H9 (cell line): ENCODE measurements at regions not wholly inside any gene's neighbourhood (a gene's known extent, or its start where the extent isn't known, plus 50 kb on each side); places are given as distances from the start of the nearest gene placed in this dataset.
A peak's percentile ranks its signal among the peaks of the same experiment; 100 is the strongest.

ENCODE experiments used
- DNase-seq: peaks from one replicate; pipeline ENCODE4 v3.0.0-alpha.2; 2017
- H2AFZ ChIP-seq: one replicate; pipeline ENCODE4 v1.6.1; 2013; ENCODE audit warnings: mild to moderate bottlenecking, low read length, control low read depth, moderate library complexity
- H2AK5ac ChIP-seq: 2 replicates; pipeline ENCODE4 v1.6.1; 2013; ENCODE audit warnings: low read length, control low read depth, mixed read lengths; ENCODE audit not compliant: insufficient read length
- H2BK120ac ChIP-seq: one replicate; pipeline ENCODE4 v1.6.1; 2013; ENCODE audit warnings: low read depth, mild to moderate bottlenecking, low read length, control low read depth, inconsistent platforms; ENCODE audit not compliant: poor library complexity, severe bottlenecking
- H2BK12ac ChIP-seq: 2 replicates; pipeline ENCODE4 v1.6.1; 2013; ENCODE audit warnings: low read length, control low read depth, mixed read lengths, low read depth; ENCODE audit not compliant: insufficient read length
- H2BK15ac ChIP-seq: 2 replicates; pipeline ENCODE4 v1.6.1; 2013; ENCODE audit warnings: low read depth, low read length, control low read depth
- H2BK20ac ChIP-seq: one replicate; pipeline ENCODE4 v1.6.1; 2013; ENCODE audit warnings: low read depth, mild to moderate bottlenecking, low read length, control low read depth, inconsistent platforms; ENCODE audit not compliant: poor library complexity, severe bottlenecking
- H2BK5ac ChIP-seq: 2 replicates; pipeline ENCODE4 v1.6.1; 2013; ENCODE audit warnings: low read length, control low read depth, mixed read lengths; ENCODE audit not compliant: insufficient read length
- H3K14ac ChIP-seq: 2 replicates; pipeline ENCODE4 v1.6.1; 2013; ENCODE audit warnings: low read length, control low read depth; ENCODE audit not compliant: insufficient read depth
- H3K18ac ChIP-seq: 2 replicates; pipeline ENCODE4 v1.6.1; 2013; ENCODE audit warnings: low read depth, mild to moderate bottlenecking, mixed read lengths, low read length, control low read depth; ENCODE audit not compliant: insufficient read length
- H3K23ac ChIP-seq: 2 replicates; pipeline ENCODE4 v1.6.1; 2013; ENCODE audit warnings: low read length, control low read depth, mixed read lengths, low read depth; ENCODE audit not compliant: insufficient read length
- H3K23me2 ChIP-seq: 2 replicates; pipeline ENCODE4 v1.6.1; 2013; ENCODE audit warnings: low read depth, mild to moderate bottlenecking, mixed read lengths, low read length, control low read depth; ENCODE audit not compliant: insufficient read length, poor library complexity, severe bottlenecking
- H3K27ac ChIP-seq: 2 replicates; pipeline ENCODE4 v1.5.1; 2013; ENCODE audit warnings: low read length, control low read depth, mixed read lengths, low read depth; ENCODE audit not compliant: insufficient read length
- H3K27me3 ChIP-seq: 2 replicates; pipeline ENCODE4 v1.6.1; 2013; ENCODE audit warnings: low read length, control low read depth, inconsistent platforms; ENCODE audit not compliant: insufficient read depth
- H3K4ac ChIP-seq: 2 replicates; pipeline ENCODE4 v1.6.1; 2013; ENCODE audit warnings: low read depth, mild to moderate bottlenecking, control low read depth, inconsistent platforms, low read length, moderate library complexity
- H3K4me1 ChIP-seq: 2 replicates; pipeline ENCODE4 v1.6.1; 2013; ENCODE audit warnings: low read length, control low read depth, inconsistent platforms; ENCODE audit not compliant: insufficient read depth
- H3K4me2 ChIP-seq: 2 replicates; pipeline ENCODE4 v1.6.1; 2013; ENCODE audit warnings: low read length, control low read depth, mixed read lengths; ENCODE audit not compliant: insufficient read length, insufficient read depth
- H3K56ac ChIP-seq: 2 replicates; pipeline ENCODE4 v1.6.1; 2013; ENCODE audit warnings: low read depth, mild to moderate bottlenecking, mixed read lengths, low read length, control low read depth; ENCODE audit not compliant: insufficient read length
- H3K79me1 ChIP-seq: 2 replicates; pipeline ENCODE4 v1.6.1; 2013; ENCODE audit warnings: low read depth, mild to moderate bottlenecking, moderate library complexity, low read length, control low read depth, inconsistent platforms; ENCODE audit not compliant: insufficient read depth, poor library complexity, severe bottlenecking
- H3K79me2 ChIP-seq: 2 replicates; pipeline ENCODE4 v1.6.1; 2013; ENCODE audit warnings: low read length, control low read depth, inconsistent platforms; ENCODE audit not compliant: insufficient read depth
- H3K9ac ChIP-seq: 2 replicates; pipeline ENCODE4 v1.6.1; 2013; ENCODE audit warnings: low read length, control low read depth, mixed read lengths; ENCODE audit not compliant: insufficient read length; ENCODE audit errors: extremely low read depth
- H3K9me3 ChIP-seq: one replicate; pipeline ENCODE4 v1.6.1; 2013; ENCODE audit warnings: low read depth, low read length, inconsistent platforms; ENCODE audit not compliant: control insufficient read depth
- H3T11ph ChIP-seq: one replicate; pipeline ENCODE4 v1.6.1; 2013; ENCODE audit warnings: mild to moderate bottlenecking, low read length, control low read depth, inconsistent platforms
- H4K20me1 ChIP-seq: one replicate; pipeline ENCODE4 v1.6.1; 2013; ENCODE audit not compliant: control insufficient read depth, insufficient read length, insufficient read depth
- H4K5ac ChIP-seq: 2 replicates; pipeline ENCODE4 v1.6.1; 2013; ENCODE audit warnings: low read depth, mild to moderate bottlenecking, mixed read lengths, low read length, control low read depth; ENCODE audit not compliant: insufficient read length
- H4K8ac ChIP-seq: replicated peaks from 2 replicates; pipeline ENCODE4 v1.6.1; 2013; ENCODE audit warnings: low read length, control low read depth, mixed read lengths, low read depth; ENCODE audit not compliant: insufficient read length
- H4K91ac ChIP-seq: 2 replicates; pipeline ENCODE4 v1.6.1; 2013; ENCODE audit warnings: low read depth, mild to moderate bottlenecking, moderate library complexity, mixed read lengths, low read length, control low read depth; ENCODE audit not compliant: insufficient read length
- H3K27ac Mint-ChIP-seq, 3 experiments: 2 replicates in 2 of 3; 3 replicates in 1 of 3; pipeline ENCODE4 v1.8.0; 2020 to 2021; ENCODE audit warnings: mixed read lengths in 3 of 3, mild to moderate bottlenecking in 1 of 3, moderate library complexity in 1 of 3
- H3K27me3 Mint-ChIP-seq: 2 replicates; pipeline ENCODE4 v1.8.0; 2021; ENCODE audit warnings: low read depth, mild to moderate bottlenecking, moderate library complexity, mixed read lengths
- H3K36me3 Mint-ChIP-seq, 3 experiments: 2 replicates in 2 of 3; 3 replicates in 1 of 3; pipeline ENCODE4 v1.8.0; 2020 to 2021; ENCODE audit warnings: low read depth in 3 of 3, mixed read lengths in 3 of 3; ENCODE audit not compliant: insufficient read depth in 1 of 3
- H3K4me1 Mint-ChIP-seq, 2 experiments: 2 replicates each; pipeline ENCODE4 v1.8.0; 2020; ENCODE audit warnings: mixed read lengths in 2 of 2
- H3K4me3 Mint-ChIP-seq, 2 experiments: 2 replicates in 1 of 2; 3 replicates in 1 of 2; pipeline ENCODE4 v1.8.0; 2020 to 2021; ENCODE audit warnings: mild to moderate bottlenecking in 2 of 2, mixed read lengths in 2 of 2, moderate library complexity in 1 of 2
- H3K9me3 Mint-ChIP-seq, 2 experiments: 2 replicates in 1 of 2; 3 replicates in 1 of 2; pipeline ENCODE4 v1.8.0; 2020; ENCODE audit warnings: mild to moderate bottlenecking in 2 of 2, mixed read lengths in 2 of 2, moderate library complexity in 1 of 2
- CTCF ChIP-seq: fragments of 200-600 bp; sonication (generic); conservative IDR thresholded peaks from 3 replicates; pipeline ENCODE4 v1.8.0; 2021; ENCODE audit warnings: antibody characterized with exemption, mild to moderate bottlenecking
- WGBS: extraction: QIAGEN DNeasy Blood & Tissue Kit; methylation state at CpG from one replicate; pipeline ENCODE4 v1.1.7; 2013; ENCODE audit warnings: missing lambda C conversion rate, low lambda C conversion rate, mixed read lengths; ENCODE audit not compliant: insufficient read length; ENCODE audit errors: extremely low coverage; 5-methylcytosine and 5-hydroxymethylcytosine counted together

GRCh38 chr10:8235253-8236027, 181.0 kb downstream of the GATA3 start:
- DNase-seq, result peak; percentile 43

More at GRCh38 chr10:8235253-8236027, 181.0 kb downstream of the GATA3 start:
- Histone ChIP-seq H4K20me1 (no peaks in the 10 kb centered on the region), H3K79me1 (no peaks in the 10 kb centered on the region), H3K4me2 (no peak overlapping the region), H3K56ac (no peak overlapping the region), H2BK15ac (no peak overlapping the region), H3K9me3 (no peaks in the 10 kb centered on the region), H4K91ac (no peak overlapping the region), H2BK12ac (no peak overlapping the region), H3K9ac (no peak overlapping the region), H4K8ac (no peak overlapping the region), H3K4me1 (no peaks in the 10 kb centered on the region), H2AK5ac (no peak overlapping the region), H2BK120ac (no peak overlapping the region), H2BK5ac (no peak overlapping the region), H3K23me2 (no peaks in the 10 kb centered on the region), H3K14ac (no peak overlapping the region), H3K27ac (no peak overlapping the region), H3K4ac (no peak overlapping the region), H3K27me3 (no peaks in the 10 kb centered on the region), H3K23ac (no peak overlapping the region), H2AFZ (no peak overlapping the region), H3K79me2 (no peaks in the 10 kb centered on the region), H4K5ac (no peak overlapping the region), H3T11ph (no peak overlapping the region), H2BK20ac (no peak overlapping the region), H3K18ac (no peak overlapping the region)
- no peak overlapping the region; a peak in 1 of 7 replicates for H3K27ac Mint-ChIP-seq
- no CpG with 5 or more reads among the region's 25 CpGs for WGBS
- no peaks in the 10 kb centered on the region for H3K4me1 Mint-ChIP-seq
- H3K4me3 Mint-ChIP-seq, result no peak overlapping the region
- no peaks in the 10 kb centered on the region for H3K36me3 Mint-ChIP-seq
- no peak for TF ChIP-seq CTCF
- H3K9me3 Mint-ChIP-seq, result no peaks in the 10 kb centered on the region
- H3K27me3 Mint-ChIP-seq, result peaks cover 14% of the 10 kb centered on the region
